ENCODE measurements at regions not wholly inside any gene's neighbourhood (a gene's known extent, or its start where the extent isn't known, plus 50 kb on each side); places are given as distances from the start of the nearest gene placed in this dataset.
"Not testable (repeated sequence)": the region's sequence is repeated elsewhere in the genome, so short reads cannot be mapped to it uniquely, and the experiment has no call there.

DNA sequence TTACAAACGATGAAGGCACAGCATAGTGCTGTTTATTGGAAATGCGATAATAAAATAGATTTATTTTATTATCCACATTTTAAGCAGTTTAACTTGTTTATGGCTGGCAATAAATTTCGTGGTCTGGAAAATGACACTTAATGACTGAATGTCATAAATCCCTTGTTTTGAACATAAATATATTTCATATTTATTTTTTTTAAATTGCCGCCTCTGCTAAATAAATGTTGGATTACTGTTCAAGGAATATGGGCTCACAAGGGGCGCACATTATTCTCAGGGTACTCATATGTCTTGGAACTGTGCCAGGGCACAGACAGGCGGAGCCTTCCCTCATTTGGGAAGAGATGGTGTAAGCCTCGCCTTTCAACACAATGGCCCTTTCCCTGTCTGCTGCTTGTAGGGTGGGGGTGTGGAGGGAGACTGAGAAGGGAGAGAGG is 134.3 kb downstream of the PXDC1 start:
- DNase-seq (ENCODE audit: low spot score) = peak; percentile 34
- no peaks in the 10 kb centered on the region for H3K9me3 ChIP-seq
- TF ChIP-seq, protein P1, sequence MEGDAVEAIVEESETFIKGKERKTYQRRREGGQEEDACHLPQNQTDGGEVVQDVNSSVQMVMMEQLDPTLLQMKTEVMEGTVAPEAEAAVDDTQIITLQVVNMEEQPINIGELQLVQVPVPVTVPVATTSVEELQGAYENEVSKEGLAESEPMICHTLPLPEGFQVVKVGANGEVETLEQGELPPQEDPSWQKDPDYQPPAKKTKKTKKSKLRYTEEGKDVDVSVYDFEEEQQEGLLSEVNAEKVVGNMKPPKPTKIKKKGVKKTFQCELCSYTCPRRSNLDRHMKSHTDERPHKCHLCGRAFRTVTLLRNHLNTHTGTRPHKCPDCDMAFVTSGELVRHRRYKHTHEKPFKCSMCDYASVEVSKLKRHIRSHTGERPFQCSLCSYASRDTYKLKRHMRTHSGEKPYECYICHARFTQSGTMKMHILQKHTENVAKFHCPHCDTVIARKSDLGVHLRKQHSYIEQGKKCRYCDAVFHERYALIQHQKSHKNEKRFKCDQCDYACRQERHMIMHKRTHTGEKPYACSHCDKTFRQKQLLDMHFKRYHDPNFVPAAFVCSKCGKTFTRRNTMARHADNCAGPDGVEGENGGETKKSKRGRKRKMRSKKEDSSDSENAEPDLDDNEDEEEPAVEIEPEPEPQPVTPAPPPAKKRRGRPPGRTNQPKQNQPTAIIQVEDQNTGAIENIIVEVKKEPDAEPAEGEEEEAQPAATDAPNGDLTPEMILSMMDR (IDR thresholded peaks at IDR 0.05) = no peak
- no peak overlapping the region for H3K27ac ChIP-seq
- H3K36me3 ChIP-seq = no peaks in the 10 kb centered on the region
- H3K27me3 ChIP-seq = no peaks in the 10 kb centered on the region
- H3K4me3 ChIP-seq = no peak overlapping the region
- H3K4me1 ChIP-seq = no peaks in the 10 kb centered on the region

DNA sequence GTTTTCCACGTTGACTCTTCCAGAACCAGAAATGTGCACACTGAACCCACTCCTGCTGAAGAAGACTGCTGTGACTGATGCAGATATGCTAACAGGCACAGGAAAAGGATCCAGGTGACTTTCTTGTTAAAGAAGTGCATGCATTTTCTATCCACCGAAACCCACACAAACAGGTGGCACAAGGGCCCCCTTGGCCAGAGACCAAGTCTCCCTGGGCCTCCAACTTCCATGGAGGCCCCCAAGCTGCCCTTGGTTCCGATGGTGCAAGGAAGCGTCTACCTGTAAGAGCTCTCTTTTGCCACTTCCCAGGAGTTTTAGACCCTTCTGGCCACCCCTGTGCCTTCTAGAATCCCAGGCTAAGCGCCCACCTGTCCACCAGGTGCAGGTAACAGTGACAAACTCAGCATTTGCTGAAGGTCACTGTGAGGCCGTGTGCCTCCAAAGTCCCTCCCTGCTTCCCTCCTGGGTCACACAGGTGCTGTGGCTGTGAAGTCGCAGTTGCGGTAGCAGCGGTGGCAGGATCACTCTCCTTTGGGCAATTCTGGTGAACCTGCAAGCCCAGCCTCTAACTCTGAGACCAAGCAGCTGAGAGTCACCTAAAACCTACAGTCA is 134.8 kb downstream of the PXDC1 start:
- Histone ChIP-seq H3K4me3 (no peak overlapping the region), H3K27me3 (no peaks in the 10 kb centered on the region), H3K9me3 (no peaks in the 10 kb centered on the region), H3K36me3 (no peaks in the 10 kb centered on the region), H3K27ac (no peak overlapping the region), H3K4me1 (no peaks in the 10 kb centered on the region)
- DNase-seq (ENCODE audit: low spot score) = peak; percentile 54
- TF ChIP-seq, protein P1 (IDR thresholded peaks at IDR 0.05) = no peak

DNA sequence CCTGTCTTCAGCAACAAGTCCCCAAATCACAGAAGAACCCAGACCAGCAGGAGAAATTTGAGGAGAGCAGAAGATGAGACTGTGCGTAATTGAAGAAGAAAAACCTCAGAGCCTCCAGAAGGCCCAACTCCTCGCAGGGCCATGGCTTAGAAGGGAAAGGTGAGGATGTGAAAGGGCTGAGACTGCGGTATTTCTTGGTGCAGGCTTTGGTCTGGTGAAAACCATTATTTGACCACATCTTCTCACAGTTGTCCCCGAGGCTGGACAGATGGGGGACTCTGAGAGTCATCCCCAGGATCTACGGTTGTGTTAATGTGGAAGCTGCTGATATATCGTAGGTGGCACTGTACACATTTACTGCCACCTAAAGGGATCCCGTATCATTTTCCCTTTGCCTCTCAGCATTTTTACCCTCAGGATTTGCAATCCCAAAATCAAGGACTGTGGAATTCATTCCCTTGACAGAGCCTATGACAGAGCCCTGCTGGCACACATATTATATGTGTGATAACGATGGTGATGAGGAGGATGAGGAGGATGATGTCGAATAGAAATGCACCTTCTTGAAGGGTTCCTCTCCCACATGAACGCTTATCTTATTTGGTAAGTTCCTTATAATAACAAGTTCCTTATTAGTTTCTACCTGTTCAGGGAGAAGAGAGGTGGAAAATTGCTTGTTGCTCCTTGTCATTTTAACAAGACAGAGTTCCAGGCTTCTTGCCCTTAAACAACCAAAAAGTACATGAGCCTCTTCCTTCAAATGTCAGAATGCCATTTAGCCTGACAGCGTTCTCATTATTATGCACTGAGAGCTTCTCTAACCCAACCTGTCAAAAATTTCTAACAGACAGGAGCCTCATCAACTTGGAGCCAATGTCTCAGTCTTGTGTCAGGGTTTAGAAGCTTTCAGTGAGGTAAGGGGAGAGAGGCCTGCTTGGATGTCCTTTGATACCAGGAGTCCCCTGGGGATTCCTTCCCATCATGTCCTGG is 135.8 kb downstream of the PXDC1 start:
- TF ChIP-seq, protein P1 (IDR thresholded peaks at IDR 0.05) = no peak
- Histone ChIP-seq H3K4me1 (no peaks in the 10 kb centered on the region), H3K36me3 (no peaks in the 10 kb centered on the region), H3K27me3 (no peaks in the 10 kb centered on the region), H3K27ac (no peak overlapping the region), H3K4me3 (no peak overlapping the region), H3K9me3 (no peaks in the 10 kb centered on the region)
- DNase-seq (ENCODE audit: low spot score) = no peak

DNA sequence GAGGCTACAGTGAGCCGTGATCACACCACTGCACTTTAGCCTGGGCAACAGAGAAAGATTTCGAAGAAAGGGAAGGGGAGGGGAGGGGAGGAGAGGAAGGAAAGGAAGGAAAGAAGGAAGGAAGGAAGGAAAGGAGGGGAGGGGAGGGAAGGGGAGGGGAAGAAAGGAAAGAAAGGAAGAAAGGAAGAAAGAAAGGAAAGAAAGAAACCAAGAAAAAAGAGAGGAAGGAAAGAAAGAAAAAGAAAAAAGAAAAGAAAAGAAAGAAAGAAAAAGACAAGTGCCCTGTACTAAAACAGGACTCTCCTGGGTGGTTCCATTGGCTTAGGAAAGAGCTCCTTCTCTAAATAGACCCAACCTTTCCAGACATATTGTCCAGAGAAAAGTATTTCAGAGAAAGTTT is 136.6 kb downstream of the PXDC1 start:
- Histone ChIP-seq H3K27me3 (no peaks in the 10 kb centered on the region), H3K4me1 (no peaks in the 10 kb centered on the region), H3K27ac (no peak overlapping the region), H3K9me3 (no peaks in the 10 kb centered on the region), H3K4me3 (no peak overlapping the region), H3K36me3 (no peaks in the 10 kb centered on the region)
- TF ChIP-seq, protein P1 (IDR thresholded peaks at IDR 0.05) = no peak
- DNase-seq (ENCODE audit: low spot score) = no peak

DNA sequence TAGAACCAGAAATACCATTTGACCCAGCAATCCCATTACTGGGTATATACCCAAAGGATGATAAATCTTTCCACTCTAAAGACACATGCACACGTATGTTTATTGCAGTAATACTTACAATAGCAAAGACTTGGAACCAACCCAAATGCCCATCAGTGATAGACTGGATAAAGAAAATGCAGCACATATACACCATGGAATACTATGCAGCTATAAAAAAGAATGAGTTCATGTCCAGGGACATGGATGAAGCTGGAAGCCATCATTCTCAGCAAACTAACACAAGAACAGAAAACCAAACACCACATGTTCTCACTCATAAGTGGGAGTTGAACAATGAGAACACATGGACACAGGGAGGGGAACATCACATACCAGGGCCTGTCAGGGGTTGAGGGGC is 137.9 kb downstream of the PXDC1 start:
- not testable (repeated sequence) for H3K36me3 ChIP-seq, H3K4me3 ChIP-seq, H3K27me3 ChIP-seq

DNA sequence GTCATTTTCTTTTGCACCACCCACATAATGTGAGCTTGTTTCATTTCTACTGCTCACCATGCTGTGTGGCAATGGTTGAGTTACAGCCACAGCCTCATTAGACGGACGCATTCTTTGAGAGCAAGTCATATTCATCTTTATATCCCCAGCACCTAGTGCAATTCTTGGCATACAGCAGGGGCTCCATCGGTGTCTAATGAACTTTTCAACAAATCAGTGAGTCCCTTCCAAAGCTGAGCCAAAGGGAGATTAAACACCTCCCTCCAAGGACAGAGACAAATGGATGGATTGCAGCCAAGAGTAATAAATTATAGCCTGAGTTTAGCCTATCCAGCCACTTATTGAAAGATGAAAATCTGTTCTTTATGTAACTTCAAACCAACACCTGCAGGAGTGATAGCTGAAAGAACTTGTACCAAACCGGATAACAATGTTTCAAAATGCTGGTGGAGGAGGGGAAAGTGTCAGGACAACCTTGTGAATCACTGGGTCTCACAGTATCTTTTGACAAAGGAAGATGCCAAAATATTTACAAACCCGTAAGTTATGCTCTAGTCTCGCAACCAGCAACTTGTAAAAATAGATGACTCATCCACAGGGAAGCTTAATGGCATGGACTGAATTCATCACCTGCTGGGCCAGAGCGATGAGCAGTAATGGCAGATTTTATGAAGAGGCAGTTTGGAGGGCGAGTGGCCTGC is 139.0 kb downstream of the PXDC1 start:
- TF ChIP-seq, protein P1 (IDR thresholded peaks at IDR 0.05) = no peak
- Histone ChIP-seq H3K9me3 (no peaks in the 10 kb centered on the region), H3K4me3 (no peak overlapping the region), H3K27ac (peak overlapping the region in 1 of 2 donors; percentile 77), H3K36me3 (no peaks in the 10 kb centered on the region), H3K4me1 (no peaks in the 10 kb centered on the region), H3K27me3 (no peaks in the 10 kb centered on the region)
- DNase-seq (ENCODE audit: low spot score) = peak; percentile 50

More for the DNA sequence above, 137.9 kb downstream of the PXDC1 start:
- not testable (repeated sequence) for H3K4me1 ChIP-seq; H3K9me3 ChIP-seq; H3K27ac ChIP-seq; DNase-seq (ENCODE audit: low spot score)

Data from right atrium auricular region (tissue), 2 donors.